NCI-H2196 treated with DMSO at 0.1 percent for 48 hours (cell line): ENCODE measurements at regions not wholly inside any gene's neighbourhood (a gene's known extent, or its start where the extent isn't known, plus 50 kb on each side); places are given as distances from the start of the nearest gene placed in this dataset.

Source experiments
- DNase-seq: peaks from one replicate; lab custom pipeline; 2025; ENCODE audit not compliant: unreplicated experiment; lab: John Stamatoyannopoulos, UW

DNA sequence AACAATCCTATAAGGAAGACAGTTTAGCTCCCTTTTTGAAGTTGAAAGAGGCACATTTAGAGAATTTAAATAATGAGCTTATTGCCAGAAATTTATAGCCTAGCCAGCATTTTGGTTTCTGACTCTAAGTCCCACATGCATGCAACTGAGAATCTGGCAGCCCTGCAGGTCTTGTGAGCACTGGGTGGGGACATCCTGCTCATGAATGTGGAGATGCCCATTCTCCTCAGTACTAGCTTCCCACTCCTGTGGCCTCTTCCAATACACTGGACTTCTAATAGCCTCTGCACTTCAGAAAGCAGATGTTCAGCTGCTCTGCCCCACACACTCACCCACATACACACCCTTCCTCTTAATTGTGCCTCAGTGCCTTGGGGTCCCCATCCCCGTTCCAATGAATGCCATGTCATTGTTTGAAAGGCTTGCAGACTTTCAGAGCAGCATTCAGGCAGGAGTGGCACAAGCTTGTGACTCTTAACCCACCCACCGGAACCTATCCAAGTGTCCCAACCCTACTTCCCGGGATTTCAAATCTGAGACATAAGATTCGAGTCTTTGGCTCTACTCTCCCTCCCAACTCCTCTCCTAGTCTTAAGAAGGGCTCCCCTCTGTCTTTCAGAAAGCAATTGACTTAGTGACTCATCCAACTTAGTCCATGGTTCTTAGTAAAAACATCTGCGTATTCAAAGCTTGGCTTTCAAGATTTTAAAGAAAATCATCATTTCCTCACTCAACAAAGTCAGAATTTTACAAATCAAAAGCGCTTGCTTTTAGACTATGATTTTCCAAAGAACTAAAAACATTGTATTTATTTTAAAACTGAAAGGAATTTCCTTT is 80.0 kb upstream of the FREM2 start:
- no peak for DNase-seq

DNA sequence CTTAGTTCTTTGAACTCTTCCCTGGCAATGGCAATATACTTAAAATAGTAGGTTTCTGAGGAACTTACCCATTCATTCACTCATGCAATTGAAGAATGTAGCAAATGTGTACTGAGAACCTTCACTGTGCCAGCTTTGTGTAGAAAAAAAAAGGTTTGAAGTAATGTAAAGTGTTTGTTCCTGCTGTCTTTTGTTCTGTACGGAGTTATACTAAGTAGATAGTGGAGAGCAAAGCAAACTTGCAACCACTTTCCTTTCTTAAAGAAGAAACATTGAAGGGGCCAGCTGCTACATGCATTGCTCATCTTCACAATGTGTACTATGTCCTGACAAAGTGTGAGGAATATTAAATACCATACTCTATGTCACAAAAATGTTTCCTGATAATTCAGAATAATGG is 68.9 kb upstream of the FREM2 start:
- DNase-seq: no peak

DNA sequence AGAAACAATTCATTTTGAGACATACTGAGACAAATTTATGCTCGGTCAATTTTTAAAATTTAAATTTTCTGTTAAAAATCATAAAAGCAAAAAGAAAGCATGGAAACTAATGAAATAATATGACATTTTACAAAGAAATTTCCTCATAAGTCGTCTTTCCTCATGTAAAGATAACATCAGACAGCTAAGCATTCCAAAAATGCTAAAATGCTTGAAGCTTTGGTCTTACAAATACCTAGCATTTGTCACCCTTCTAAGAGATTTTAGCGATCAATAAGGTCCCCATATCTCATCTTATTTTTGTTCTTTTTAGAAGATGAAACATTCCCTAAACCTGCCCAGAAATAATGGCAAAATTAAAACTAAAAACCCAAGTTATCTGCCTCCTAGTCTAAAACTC is 68.5 kb upstream of the FREM2 start:
- no peak for DNase-seq

DNA sequence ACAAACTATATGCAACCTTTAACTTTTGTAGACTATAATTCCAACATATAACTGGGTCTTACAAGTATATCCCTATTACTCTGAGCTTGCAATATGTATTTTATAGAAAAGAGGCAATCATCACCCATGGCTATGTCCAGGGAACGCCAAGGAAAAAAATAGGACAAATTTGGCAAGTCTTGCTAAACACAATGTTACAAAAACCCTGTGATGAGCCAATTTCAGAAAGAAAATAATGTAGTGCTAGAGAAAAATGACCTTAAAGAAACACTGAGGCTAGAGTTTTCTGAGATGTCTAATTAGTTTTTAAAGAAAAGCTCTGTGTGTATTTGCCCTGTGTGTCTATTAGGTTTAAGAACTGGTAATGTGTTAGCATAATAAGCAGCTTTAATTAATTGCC is 68.0 kb upstream of the FREM2 start:
- DNase-seq: no peak

DNA sequence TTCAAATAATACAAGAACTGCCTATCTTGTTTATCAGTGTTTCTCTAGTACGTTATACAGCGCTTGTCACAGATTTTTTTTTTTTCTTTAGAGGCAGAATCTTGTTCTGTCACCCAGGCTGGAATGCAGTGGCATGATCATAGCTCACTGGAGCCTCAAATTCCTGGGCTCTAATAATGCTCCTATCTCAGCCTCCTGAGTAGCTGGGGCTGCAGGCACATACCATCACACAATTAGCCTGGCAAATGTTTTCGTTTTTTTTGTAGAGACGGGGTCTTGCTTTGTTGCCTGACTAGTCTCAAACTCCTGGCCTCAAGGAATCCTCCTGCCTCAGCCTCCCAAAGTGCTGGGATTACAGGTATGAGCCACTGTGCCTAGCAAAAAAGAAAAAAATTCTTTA is 66.0 kb upstream of the FREM2 start:
- DNase-seq: no peak

DNA sequence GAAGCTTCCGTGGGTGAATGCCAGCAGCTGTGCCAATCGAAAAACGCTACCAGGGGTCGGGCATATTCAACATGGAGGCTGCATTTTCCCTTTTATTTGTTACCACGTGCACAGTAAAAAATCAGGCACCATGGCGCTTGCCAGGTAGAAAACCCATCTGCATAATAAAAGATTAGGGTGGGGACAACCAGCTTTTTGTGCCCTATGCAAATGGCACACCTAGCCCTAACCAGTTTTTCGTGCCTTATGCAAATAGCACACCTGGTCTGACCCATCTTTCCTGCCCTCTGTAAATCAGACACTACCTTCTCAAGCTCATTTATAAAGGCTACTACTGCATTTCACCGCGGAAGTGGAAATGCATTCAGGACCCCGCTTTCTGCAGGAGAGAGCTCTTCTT is 62.1 kb upstream of the FREM2 start:
- no peak for DNase-seq

DNA sequence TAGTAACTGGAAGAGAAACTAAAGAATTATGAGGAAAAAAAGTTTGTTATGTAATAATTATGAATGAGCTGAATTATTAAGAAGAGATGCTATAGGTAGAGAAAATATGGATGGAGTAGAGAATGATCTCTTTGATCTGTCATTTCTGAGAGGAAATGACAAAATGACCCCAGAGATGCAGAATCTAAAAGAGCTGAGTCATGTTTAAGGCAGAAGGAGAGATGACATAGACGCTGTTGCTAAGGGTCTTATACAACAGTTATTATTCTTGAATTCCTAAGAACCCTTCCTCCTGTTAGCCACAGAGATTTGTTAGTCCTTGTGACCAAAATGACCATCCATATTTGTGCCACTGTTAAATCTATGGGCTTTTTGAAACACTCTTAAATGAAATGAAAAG is 58.3 kb upstream of the FREM2 start:
- no peak for DNase-seq

DNA sequence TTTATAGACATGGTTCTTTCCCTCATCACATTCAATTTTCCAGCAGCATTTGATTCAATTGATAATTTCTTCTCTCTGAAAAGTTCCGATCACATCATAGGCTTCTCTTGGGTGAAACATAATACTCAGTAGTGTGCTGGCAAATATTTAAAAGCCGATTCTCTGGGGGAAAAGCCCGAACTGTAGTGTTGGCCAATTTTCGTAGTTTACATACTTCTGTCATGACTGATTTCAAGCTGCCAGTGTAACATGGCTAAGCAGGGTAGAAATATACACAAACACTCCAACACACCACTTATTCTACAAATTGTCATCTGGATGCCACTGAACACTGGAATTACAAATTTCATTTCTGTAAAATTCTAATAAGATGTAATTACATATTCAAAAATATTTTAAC is 56.1 kb upstream of the FREM2 start:
- no peak for DNase-seq

DNA sequence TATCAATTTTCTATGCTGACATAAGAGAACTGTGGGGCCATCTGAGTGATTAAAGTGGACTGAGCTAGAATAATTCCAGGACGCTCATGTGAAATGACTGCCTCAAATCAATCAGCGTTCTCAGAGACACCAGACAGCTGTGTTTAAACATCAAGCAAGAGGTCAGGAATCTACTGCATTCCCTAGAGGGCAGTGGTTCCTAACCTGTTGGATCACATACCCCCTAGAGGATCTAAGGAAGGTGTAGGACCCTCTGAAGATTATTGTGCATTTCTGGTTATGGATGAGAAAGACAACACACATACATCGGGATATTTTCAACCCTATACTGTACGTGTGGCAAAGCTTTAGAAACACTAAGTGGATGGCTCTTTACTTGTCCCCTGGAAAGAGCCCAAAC is 51.8 kb upstream of the FREM2 start:
- DNase-seq: no peak

DNA sequence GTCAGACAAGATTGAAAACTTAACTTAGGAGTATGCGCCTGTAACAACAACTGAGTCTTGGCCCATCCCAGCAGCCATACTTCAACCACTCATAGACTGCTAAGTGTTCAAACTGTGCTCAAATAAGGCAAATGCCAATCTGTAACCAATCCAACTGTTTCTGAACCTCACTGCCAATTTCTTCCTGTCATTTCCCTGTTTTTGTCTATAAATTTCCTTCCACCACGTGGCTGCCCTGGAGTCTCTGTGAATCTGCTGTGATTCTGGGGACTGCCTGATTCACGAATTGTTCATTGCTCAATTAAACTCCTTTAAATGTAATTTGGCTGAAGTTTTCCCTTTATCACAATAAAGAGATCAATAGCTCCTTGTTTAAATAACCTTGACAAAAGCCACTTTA is 50.8 kb upstream of the FREM2 start:
- DNase-seq: no peak

DNA sequence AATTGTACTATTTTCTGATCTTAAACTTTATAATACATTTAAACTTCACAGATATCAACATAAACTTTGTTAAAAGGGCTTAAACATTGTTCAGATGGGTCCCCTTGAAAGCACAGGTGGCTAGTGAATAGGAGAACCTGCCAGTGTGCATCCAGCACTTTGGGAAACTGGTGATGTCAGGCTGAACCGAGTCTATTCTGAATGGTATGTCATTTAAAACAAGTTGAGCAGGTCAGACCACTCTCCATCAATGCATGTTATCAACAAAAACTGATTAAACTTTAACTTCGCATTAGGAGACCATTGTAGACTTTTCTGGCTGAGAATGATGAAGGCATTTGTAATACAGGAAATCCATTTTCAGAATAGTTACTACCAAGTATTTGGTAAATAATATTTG is 50.1 kb upstream of the FREM2 start:
- DNase-seq: no peak
